ENCODE measurements at regions not wholly inside any gene's neighbourhood (a gene's known extent, or its start where the extent isn't known, plus 50 kb on each side); places are given as distances from the start of the nearest gene placed in this dataset.
"Not testable (repeated sequence)": the region's sequence is repeated elsewhere in the genome, so short reads cannot be mapped to it uniquely, and the experiment has no call there.

GRCh38 chr1:228869312-228869824, 134.1 kb downstream of the RHOU start:
- no peak for DNase-seq (ENCODE audit: low spot score)

- DNase-seq (ENCODE audit: low spot score), result no peak
These were observed 134.9 kb downstream of the RHOU start for GRCh38 chr1:228870041-228870713.

GRCh38 chr1:228871314-228872061, 136.2 kb downstream of the RHOU start:
- no peak for DNase-seq (ENCODE audit: low spot score)

- no peak for DNase-seq (ENCODE audit: low spot score)
These were observed 136.8 kb downstream of the RHOU start for GRCh38 chr1:228872080-228872479.

GRCh38 chr1:228873709-228874108, 138.4 kb downstream of the RHOU start:
- no peak for DNase-seq (ENCODE audit: low spot score)

- DNase-seq (ENCODE audit: low spot score), result no peak
These were observed 140.5 kb downstream of the RHOU start for GRCh38 chr1:228875741-228876140.

GRCh38 chr1:228876187-228876586, 140.9 kb downstream of the RHOU start:
- DNase-seq (ENCODE audit: low spot score), result no peak

GRCh38 chr1:228879164-228879563, 143.9 kb downstream of the RHOU start:
- DNase-seq (ENCODE audit: low spot score), result no peak

GRCh38 chr1:228882041-228882770, 146.9 kb downstream of the RHOU start:
- no peak for DNase-seq (ENCODE audit: low spot score)

GRCh38 chr1:228882771-228883450, 147.6 kb downstream of the RHOU start:
- DNase-seq (ENCODE audit: low spot score), result no peak

GRCh38 chr1:228883535-228883934, 148.3 kb downstream of the RHOU start:
- no peak for DNase-seq (ENCODE audit: low spot score)

- no peak for DNase-seq (ENCODE audit: low spot score)
These were observed 148.9 kb downstream of the RHOU start for GRCh38 chr1:228884196-228884595.

- DNase-seq (ENCODE audit: low spot score), result no peak
These were observed 149.6 kb downstream of the RHOU start for GRCh38 chr1:228884615-228885566.

GRCh38 chr1:228885845-228886244, 150.6 kb downstream of the RHOU start:
- DNase-seq (ENCODE audit: low spot score), result no peak

- DNase-seq (ENCODE audit: low spot score), result no peak
These were observed 151.8 kb downstream of the RHOU start for GRCh38 chr1:228887101-228887500.

GRCh38 chr1:228887960-228888359, 152.7 kb downstream of the RHOU start:
- no peak for DNase-seq (ENCODE audit: low spot score)

GRCh38 chr1:228889289-228889688, 154.0 kb downstream of the RHOU start:
- no peak for DNase-seq (ENCODE audit: low spot score)

GRCh38 chr1:228891272-228892034, 156.2 kb downstream of the RHOU start:
- no peak for DNase-seq (ENCODE audit: low spot score)

- not testable (repeated sequence) for DNase-seq (ENCODE audit: low spot score)
These were observed 156.9 kb downstream of the RHOU start for GRCh38 chr1:228892200-228892599.

- no peak for DNase-seq (ENCODE audit: low spot score)
These were observed 159.2 kb downstream of the RHOU start for GRCh38 chr1:228894442-228894989.

All from kidney capillary endothelial cell (primary cell).